ENCODE measurements at regions not wholly inside any gene's neighbourhood (a gene's known extent, or its start where the extent isn't known, plus 50 kb on each side); places are given as distances from the start of the nearest gene placed in this dataset.

DNA sequence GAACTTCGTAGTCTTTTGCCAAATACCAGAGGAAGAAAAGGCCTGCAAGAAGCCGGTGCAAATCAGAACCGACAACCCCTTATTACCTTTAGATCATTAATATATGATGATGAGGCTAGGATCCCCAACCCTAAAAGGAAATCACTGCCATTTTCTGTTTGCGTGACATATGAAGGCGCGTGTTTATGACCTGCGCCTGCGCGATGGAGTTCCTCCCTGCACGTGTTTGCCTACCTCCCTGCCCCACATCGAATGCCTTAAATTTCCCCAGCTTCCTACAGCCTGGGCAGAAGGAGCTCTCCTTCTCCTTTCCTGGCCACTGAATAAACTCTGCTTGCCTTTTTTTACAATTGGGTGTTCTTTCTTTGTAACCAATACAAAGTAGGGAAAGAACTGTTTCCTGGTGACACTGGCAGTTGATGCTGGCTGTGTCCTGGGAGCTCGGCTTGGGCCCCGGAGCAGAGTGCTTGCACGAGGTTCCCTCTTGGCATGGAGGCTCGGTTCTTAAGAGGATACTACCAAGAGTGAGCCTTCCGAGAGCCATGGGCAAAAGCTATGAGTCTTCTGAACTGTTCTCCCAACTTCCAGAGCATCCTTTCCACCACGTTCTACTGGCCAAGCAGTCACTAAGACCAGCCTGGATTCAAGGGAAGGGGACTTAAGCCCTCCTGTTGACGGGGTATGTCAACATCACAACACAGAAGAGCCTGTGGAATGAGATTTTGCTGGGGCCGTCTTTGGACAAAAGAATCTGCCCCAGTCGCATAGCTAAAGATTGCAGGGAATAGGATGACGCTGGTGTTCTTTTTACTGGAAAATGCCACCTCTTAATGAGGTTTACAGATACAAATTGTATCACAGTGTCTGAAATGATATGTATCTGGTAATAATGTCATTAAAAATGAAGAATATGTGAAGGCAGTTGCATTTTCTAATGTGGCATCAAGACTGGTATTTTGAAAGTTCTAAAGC is 179.8 kb downstream of the SH3BP4 start:
- no peak for DNase-seq (ENCODE audit: low spot score)
- Mint-ChIP-seq H3K36me3 (ENCODE audit: low read depth) (no peaks in the 10 kb centered on the region), H3K4me3 (no peak overlapping the region), H3K27ac (no peak overlapping the region), H3K4me1 (peaks cover 2% of the 10 kb centered on the region), H3K9me3 (peaks cover 6% of the 10 kb centered on the region; the same call in 2 of the 3 replicates), H3K27me3 (ENCODE audit: insufficient read depth, low read depth, poor library complexity) (peaks cover 38% of the 10 kb centered on the region)
- no peaks in the 10 kb centered on the region for H3K4me1 ChIP-seq (ENCODE audit: insufficient read depth)
- H3K4me2 ChIP-seq, result no peak overlapping the region
- H3K9me2 ChIP-seq (ENCODE audit: insufficient read depth), result no peaks in the 10 kb centered on the region
- no peak overlapping the region for H2AFZ ChIP-seq
- TF ChIP-seq ZNF114 (CRISPR knock-in tag; IDR thresholded peaks at IDR 0.05), result no peak
- no peaks in the 10 kb centered on the region for H3F3A ChIP-seq (replicated peaks; ENCODE audit: low read depth)
- no peaks in the 10 kb centered on the region for H3K79me2 ChIP-seq (replicated peaks; ENCODE audit: insufficient read depth)
- H3K27me3 ChIP-seq (ENCODE audit: insufficient read depth), result peaks cover 38% of the 10 kb centered on the region
- no peaks in the 10 kb centered on the region for H4K20me1 ChIP-seq (replicated peaks; ENCODE audit: insufficient read depth)
- no peak overlapping the region for H3K4me3 ChIP-seq
- no peak for ATAC-seq
- no peak overlapping the region for H3K27ac ChIP-seq (ENCODE audit: low read depth)
- no peaks in the 10 kb centered on the region for H3K36me3 ChIP-seq (ENCODE audit: insufficient read depth)

DNA sequence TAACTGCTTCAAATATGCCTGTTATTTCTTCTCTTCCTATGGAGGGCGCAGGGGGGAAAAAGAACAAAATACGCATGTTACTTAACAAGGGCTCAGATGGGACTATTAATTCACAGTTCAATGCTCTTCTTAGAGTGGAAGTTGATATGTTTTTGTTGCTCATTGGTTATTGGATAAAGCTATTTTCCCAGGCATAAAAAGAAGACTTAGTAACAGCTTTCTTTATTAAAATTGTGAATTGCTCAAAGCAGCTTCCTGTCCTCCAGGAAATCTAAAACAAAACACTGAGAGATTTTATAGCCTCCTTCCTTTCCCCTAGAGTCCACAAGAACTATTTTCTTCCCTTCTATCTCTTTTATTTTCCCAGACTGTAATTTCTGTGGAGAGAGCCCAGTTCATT is 180.8 kb downstream of the SH3BP4 start:
- H3F3A ChIP-seq (replicated peaks; ENCODE audit: low read depth), result no peaks in the 10 kb centered on the region
- no peaks in the 10 kb centered on the region for H4K20me1 ChIP-seq (replicated peaks; ENCODE audit: insufficient read depth)
- no peak overlapping the region for H3K27ac ChIP-seq (ENCODE audit: low read depth)
- H3K27me3 ChIP-seq (ENCODE audit: insufficient read depth), result peaks cover 30% of the 10 kb centered on the region
- Mint-ChIP-seq H3K27ac (no peak overlapping the region), H3K9me3 (peaks cover 6% of the 10 kb centered on the region; the same call in 2 of the 3 replicates), H3K36me3 (ENCODE audit: low read depth) (no peaks in the 10 kb centered on the region), H3K4me3 (no peak overlapping the region), H3K27me3 (ENCODE audit: insufficient read depth, low read depth, poor library complexity) (peaks cover 29% of the 10 kb centered on the region), H3K4me1 (peaks cover 2% of the 10 kb centered on the region; the same call in 1 of the 3 replicates)
- TF ChIP-seq EZH2 (IDR thresholded peaks at IDR 0.05; ENCODE audit: low read depth, unreplicated experiment) (no peak), EZH2phosphoT487 (IDR thresholded peaks at IDR 0.05; ENCODE audit: unreplicated experiment) (no peak), STAT1 (IDR thresholded peaks at IDR 0.05; ENCODE audit: unreplicated experiment) (no peak), CREB1 (CRISPR knock-in tag; IDR thresholded peaks at IDR 0.05; ENCODE audit: low read depth) (no peak)
- H3K4me1 ChIP-seq (ENCODE audit: insufficient read depth), result no peaks in the 10 kb centered on the region
- no peak overlapping the region for H2AFZ ChIP-seq
- no peaks in the 10 kb centered on the region for H3K36me3 ChIP-seq (ENCODE audit: insufficient read depth)
- no peak overlapping the region for H3K4me3 ChIP-seq
- ATAC-seq, result no peak
- DNase-seq (ENCODE audit: low spot score), result no peak
- H3K4me2 ChIP-seq, result no peak overlapping the region
- H3K9me2 ChIP-seq (ENCODE audit: insufficient read depth), result no peaks in the 10 kb centered on the region
- H3K79me2 ChIP-seq (replicated peaks; ENCODE audit: insufficient read depth), result no peaks in the 10 kb centered on the region

DNA sequence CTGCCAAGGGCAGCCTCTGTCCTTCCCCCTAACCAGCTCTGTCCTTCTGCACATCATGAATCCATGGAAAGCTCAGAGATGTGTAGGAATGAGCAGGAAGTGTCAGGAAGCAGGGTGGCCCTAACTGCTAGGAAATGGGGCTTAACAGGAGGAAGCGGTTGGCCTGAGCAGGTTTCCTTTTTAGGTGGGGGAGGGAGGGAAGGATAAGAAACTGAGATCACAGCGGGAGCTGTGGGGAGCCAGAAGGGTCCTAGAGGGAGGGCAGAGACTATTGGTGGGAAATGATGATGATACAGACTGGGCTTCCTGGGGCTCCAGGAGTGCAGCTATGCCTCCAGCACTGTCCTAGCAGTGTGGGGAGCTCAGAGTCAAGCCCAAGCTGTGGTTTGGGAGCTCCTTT is 182.0 kb downstream of the SH3BP4 start:
- Mint-ChIP-seq H3K36me3 (ENCODE audit: low read depth) (no peaks in the 10 kb centered on the region), H3K4me1 (peaks cover 2% of the 10 kb centered on the region; the same call in 1 of the 3 replicates), H3K9me3 (peaks cover 6% of the 10 kb centered on the region; the same call in 2 of the 3 replicates), H3K27me3 (ENCODE audit: insufficient read depth, low read depth, poor library complexity) (peaks cover 21% of the 10 kb centered on the region), H3K27ac (no peak overlapping the region), H3K4me3 (no peak overlapping the region)
- ATAC-seq (no peak), DNase-seq (ENCODE audit: low spot score) (no peak)
- Histone ChIP-seq H3K36me3 (ENCODE audit: insufficient read depth) (no peaks in the 10 kb centered on the region), H3K9me2 (ENCODE audit: insufficient read depth) (no peaks in the 10 kb centered on the region), H3K4me3 (no peak overlapping the region), H3F3A (replicated peaks; ENCODE audit: low read depth) (no peaks in the 10 kb centered on the region), H3K4me2 (no peak overlapping the region), H3K79me2 (replicated peaks; ENCODE audit: insufficient read depth) (no peaks in the 10 kb centered on the region), H3K27ac (ENCODE audit: low read depth) (no peak overlapping the region), H3K27me3 (ENCODE audit: insufficient read depth) (peaks cover 19% of the 10 kb centered on the region), H2AFZ (no peak overlapping the region), H3K4me1 (ENCODE audit: insufficient read depth) (no peaks in the 10 kb centered on the region), H4K20me1 (replicated peaks; ENCODE audit: insufficient read depth) (no peaks in the 10 kb centered on the region)
- no peak for TF ChIP-seq ZNF331 (CRISPR knock-in tag; IDR thresholded peaks at IDR 0.05; ENCODE audit: low read depth)
- TF ChIP-seq EZH2 (IDR thresholded peaks at IDR 0.05; ENCODE audit: low read depth, unreplicated experiment), result no peak
- TF ChIP-seq POLR2AphosphoS5 (IDR thresholded peaks at IDR 0.05; ENCODE audit: low read depth), result no peak
- TF ChIP-seq, protein P1, sequence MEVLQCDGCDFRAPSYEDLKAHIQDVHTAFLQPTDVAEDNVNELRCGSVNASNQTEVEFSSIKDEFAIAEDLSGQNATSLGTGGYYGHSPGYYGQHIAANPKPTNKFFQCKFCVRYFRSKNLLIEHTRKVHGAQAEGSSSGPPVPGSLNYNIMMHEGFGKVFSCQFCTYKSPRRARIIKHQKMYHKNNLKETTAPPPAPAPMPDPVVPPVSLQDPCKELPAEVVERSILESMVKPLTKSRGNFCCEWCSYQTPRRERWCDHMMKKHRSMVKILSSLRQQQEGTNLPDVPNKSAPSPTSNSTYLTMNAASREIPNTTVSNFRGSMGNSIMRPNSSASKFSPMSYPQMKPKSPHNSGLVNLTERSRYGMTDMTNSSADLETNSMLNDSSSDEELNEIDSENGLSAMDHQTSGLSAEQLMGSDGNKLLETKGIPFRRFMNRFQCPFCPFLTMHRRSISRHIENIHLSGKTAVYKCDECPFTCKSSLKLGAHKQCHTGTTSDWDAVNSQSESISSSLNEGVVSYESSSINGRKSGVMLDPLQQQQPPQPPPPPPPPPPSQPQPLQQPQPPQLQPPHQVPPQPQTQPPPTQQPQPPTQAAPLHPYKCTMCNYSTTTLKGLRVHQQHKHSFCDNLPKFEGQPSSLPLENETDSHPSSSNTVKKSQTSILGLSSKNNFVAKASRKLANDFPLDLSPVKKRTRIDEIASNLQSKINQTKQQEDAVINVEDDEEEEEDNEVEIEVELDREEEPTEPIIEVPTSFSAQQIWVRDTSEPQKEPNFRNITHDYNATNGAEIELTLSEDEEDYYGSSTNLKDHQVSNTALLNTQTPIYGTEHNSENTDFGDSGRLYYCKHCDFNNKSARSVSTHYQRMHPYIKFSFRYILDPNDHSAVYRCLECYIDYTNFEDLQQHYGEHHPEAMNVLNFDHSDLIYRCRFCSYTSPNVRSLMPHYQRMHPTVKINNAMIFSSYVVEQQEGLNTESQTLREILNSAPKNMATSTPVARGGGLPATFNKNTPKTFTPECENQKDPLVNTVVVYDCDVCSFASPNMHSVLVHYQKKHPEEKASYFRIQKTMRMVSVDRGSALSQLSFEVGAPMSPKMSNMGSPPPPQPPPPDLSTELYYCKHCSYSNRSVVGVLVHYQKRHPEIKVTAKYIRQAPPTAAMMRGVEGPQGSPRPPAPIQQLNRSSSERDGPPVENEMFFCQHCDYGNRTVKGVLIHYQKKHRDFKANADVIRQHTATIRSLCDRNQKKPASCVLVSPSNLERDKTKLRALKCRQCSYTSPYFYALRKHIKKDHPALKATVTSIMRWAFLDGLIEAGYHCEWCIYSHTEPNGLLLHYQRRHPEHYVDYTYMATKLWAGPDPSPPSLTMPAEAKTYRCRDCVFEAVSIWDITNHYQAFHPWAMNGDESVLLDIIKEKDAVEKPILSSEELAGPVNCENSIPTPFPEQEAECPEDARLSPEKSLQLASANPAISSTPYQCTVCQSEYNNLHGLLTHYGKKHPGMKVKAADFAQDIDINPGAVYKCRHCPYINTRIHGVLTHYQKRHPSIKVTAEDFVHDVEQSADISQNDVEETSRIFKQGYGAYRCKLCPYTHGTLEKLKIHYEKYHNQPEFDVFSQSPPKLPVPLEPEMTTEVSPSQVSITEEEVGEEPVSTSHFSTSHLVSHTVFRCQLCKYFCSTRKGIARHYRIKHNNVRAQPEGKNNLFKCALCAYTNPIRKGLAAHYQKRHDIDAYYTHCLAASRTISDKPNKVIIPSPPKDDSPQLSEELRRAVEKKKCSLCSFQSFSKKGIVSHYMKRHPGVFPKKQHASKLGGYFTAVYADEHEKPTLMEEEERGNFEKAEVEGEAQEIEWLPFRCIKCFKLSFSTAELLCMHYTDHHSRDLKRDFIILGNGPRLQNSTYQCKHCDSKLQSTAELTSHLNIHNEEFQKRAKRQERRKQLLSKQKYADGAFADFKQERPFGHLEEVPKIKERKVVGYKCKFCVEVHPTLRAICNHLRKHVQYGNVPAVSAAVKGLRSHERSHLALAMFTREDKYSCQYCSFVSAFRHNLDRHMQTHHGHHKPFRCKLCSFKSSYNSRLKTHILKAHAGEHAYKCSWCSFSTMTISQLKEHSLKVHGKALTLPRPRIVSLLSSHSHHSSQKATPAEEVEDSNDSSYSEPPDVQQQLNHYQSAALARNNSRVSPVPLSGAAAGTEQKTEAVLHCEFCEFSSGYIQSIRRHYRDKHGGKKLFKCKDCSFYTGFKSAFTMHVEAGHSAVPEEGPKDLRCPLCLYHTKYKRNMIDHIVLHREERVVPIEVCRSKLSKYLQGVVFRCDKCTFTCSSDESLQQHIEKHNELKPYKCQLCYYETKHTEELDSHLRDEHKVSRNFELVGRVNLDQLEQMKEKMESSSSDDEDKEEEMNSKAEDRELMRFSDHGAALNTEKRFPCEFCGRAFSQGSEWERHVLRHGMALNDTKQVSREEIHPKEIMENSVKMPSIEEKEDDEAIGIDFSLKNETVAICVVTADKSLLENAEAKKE (CRISPR knock-in tag; IDR thresholded peaks at IDR 0.05), result no peak
- no peak for TF ChIP-seq JUNB (IDR thresholded peaks at IDR 0.05; ENCODE audit: unreplicated experiment)
- no peak for TF ChIP-seq NANOG (IDR thresholded peaks at IDR 0.05; ENCODE audit: borderline replicate concordance)
- no peak for TF ChIP-seq STAT1 (IDR thresholded peaks at IDR 0.05; ENCODE audit: unreplicated experiment)

Data from GM23338 (cell line).